ENCODE measurements at regions not wholly inside any gene's neighbourhood (a gene's known extent, or its start where the extent isn't known, plus 50 kb on each side); places are given as distances from the start of the nearest gene placed in this dataset.
"Not testable (repeated sequence)": the region's sequence is repeated elsewhere in the genome, so short reads cannot be mapped to it uniquely, and the experiment has no call there.

- Mint-ChIP-seq H3K27ac (no peak overlapping the region), H3K4me1 (no peaks in the 10 kb centered on the region), H3K27me3 (peaks cover 8% of the 10 kb centered on the region), H3K9me3 (ENCODE audit: insufficient read depth) (no peaks in the 10 kb centered on the region), H3K4me3 (no peak overlapping the region)
- H3K4me3 ChIP-seq (ENCODE audit: control extremely low read depth in 1 of 5, extremely low read depth in 1 of 5, insufficient read depth in 1 of 5, low read depth in 2 of 5, low read length in 4 of 5): no peak overlapping the region
- H3K4me1 ChIP-seq (ENCODE audit: control insufficient read depth in 2 of 2, insufficient read depth in 2 of 2, low read length in 2 of 2): no peaks in the 10 kb centered on the region
- no peaks in the 10 kb centered on the region for H3K79me2 ChIP-seq (ENCODE audit: control insufficient read depth, insufficient read depth, low read length)
- TF ChIP-seq CTCF (IDR thresholded peaks at IDR 0.05): no peak
- no peaks in the 10 kb centered on the region for H3K27me3 ChIP-seq (replicated peaks in 1 of 4; ENCODE audit: control extremely low read depth in 1 of 4, control insufficient read depth in 3 of 4, insufficient read depth in 4 of 4, low read length in 3 of 4)
- no peaks in the 10 kb centered on the region for H3K9me3 ChIP-seq (ENCODE audit: control extremely low read depth in 1 of 3, control insufficient read depth in 2 of 3, insufficient read depth in 1 of 3, low read length in 2 of 3)
- H2AFZ ChIP-seq (ENCODE audit: insufficient read depth, low read depth, low read length, poor library complexity, severe bottlenecking): no peak overlapping the region
- no peaks in the 10 kb centered on the region for H3K36me3 ChIP-seq (replicated peaks in 1 of 2; ENCODE audit: control extremely low read depth in 1 of 2, control insufficient read depth in 1 of 2, extremely low read depth in 1 of 2, insufficient read depth in 2 of 2, low read length in 1 of 2)
- ATAC-seq (ENCODE audit: low read depth) (no peak), DNase-seq (no peak)
- no peak overlapping the region for H3K27ac ChIP-seq (ENCODE audit: low read length in 2 of 2)
- POLR2A ChIA-PET: no interaction called here
- CTCF ChIA-PET: no interaction called here
- H3K9ac ChIP-seq (ENCODE audit: low read length): no peak overlapping the region
- intact Hi-C loops (cut with micrococcal nuclease): no loop called here
- H4K20me1 ChIP-seq (ENCODE audit: control insufficient read depth, insufficient read depth, low read length, poor library complexity, severe bottlenecking): no peaks in the 10 kb centered on the region
- no peak overlapping the region for H3K4me2 ChIP-seq (replicated peaks; ENCODE audit: low read depth, low read length, poor library complexity, severe bottlenecking)
- WGBS (ENCODE audit: insufficient coverage): 86% methylated on average over 3 of the region's 4 CpGs
These were observed 185.6 kb upstream of the ADRA1D start for GRCh38 chr20:4434681-4435080.

GRCh38 chr20:4431446-4431845, 182.4 kb upstream of the ADRA1D start:
- intact Hi-C loops (cut with micrococcal nuclease): no loop called here
- DNase-seq (no peak), ATAC-seq (ENCODE audit: low read depth) (no peak)
- ChIA-PET POLR2A (no interaction called here), CTCF (no interaction called here)
- Mint-ChIP-seq H3K27ac (no peak overlapping the region), H3K27me3 (peaks cover 8% of the 10 kb centered on the region), H3K4me3 (no peak overlapping the region), H3K4me1 (no peaks in the 10 kb centered on the region), H3K9me3 (ENCODE audit: insufficient read depth) (no peaks in the 10 kb centered on the region)
- Histone ChIP-seq H3K27me3 (replicated peaks in 1 of 4; ENCODE audit: control extremely low read depth in 1 of 4, control insufficient read depth in 3 of 4, insufficient read depth in 4 of 4, low read length in 3 of 4) (no peaks in the 10 kb centered on the region), H3K9ac (ENCODE audit: low read length) (no peak overlapping the region), H3K79me2 (ENCODE audit: control insufficient read depth, insufficient read depth, low read length) (no peaks in the 10 kb centered on the region), H3K36me3 (replicated peaks in 1 of 2; ENCODE audit: control extremely low read depth in 1 of 2, control insufficient read depth in 1 of 2, extremely low read depth in 1 of 2, insufficient read depth in 2 of 2, low read length in 1 of 2) (no peaks in the 10 kb centered on the region), H3K4me3 (ENCODE audit: control extremely low read depth in 1 of 5, extremely low read depth in 1 of 5, insufficient read depth in 1 of 5, low read depth in 2 of 5, low read length in 4 of 5) (no peak overlapping the region), H4K20me1 (ENCODE audit: control insufficient read depth, insufficient read depth, low read length, poor library complexity, severe bottlenecking) (no peaks in the 10 kb centered on the region), H3K9me3 (ENCODE audit: control extremely low read depth in 1 of 3, control insufficient read depth in 2 of 3, insufficient read depth in 1 of 3, low read length in 2 of 3) (no peaks in the 10 kb centered on the region), H3K4me1 (ENCODE audit: control insufficient read depth in 2 of 2, insufficient read depth in 2 of 2, low read length in 2 of 2) (no peaks in the 10 kb centered on the region), H2AFZ (ENCODE audit: insufficient read depth, low read depth, low read length, poor library complexity, severe bottlenecking) (no peak overlapping the region), H3K27ac (ENCODE audit: low read length in 2 of 2) (no peak overlapping the region), H3K4me2 (replicated peaks; ENCODE audit: low read depth, low read length, poor library complexity, severe bottlenecking) (no peak overlapping the region)
- 93% methylated on average over 2 of the region's 2 CpGs for WGBS (ENCODE audit: insufficient coverage)
- no peak for TF ChIP-seq CTCF (IDR thresholded peaks at IDR 0.05)

- H3K9me3 ChIP-seq (ENCODE audit: control extremely low read depth in 1 of 3, control insufficient read depth in 2 of 3, insufficient read depth in 1 of 3, low read length in 2 of 3); H3K27ac ChIP-seq (ENCODE audit: low read length in 2 of 2); DNase-seq; H3K9me3 Mint-ChIP-seq (ENCODE audit: insufficient read depth); H2AFZ ChIP-seq (ENCODE audit: insufficient read depth, low read depth, low read length, poor library complexity, severe bottlenecking); H3K79me2 ChIP-seq (ENCODE audit: control insufficient read depth, insufficient read depth, low read length); H4K20me1 ChIP-seq (ENCODE audit: control insufficient read depth, insufficient read depth, low read length, poor library complexity, severe bottlenecking); CTCF ChIA-PET; H3K36me3 ChIP-seq (replicated peaks in 1 of 2; ENCODE audit: control extremely low read depth in 1 of 2, control insufficient read depth in 1 of 2, extremely low read depth in 1 of 2, insufficient read depth in 2 of 2, low read length in 1 of 2); ATAC-seq (ENCODE audit: low read depth); H3K4me1 Mint-ChIP-seq; H3K27me3 ChIP-seq (replicated peaks in 1 of 4; ENCODE audit: control extremely low read depth in 1 of 4, control insufficient read depth in 3 of 4, insufficient read depth in 4 of 4, low read length in 3 of 4); H3K4me2 ChIP-seq (replicated peaks; ENCODE audit: low read depth, low read length, poor library complexity, severe bottlenecking); H3K4me3 Mint-ChIP-seq; POLR2A ChIA-PET; H3K4me3 ChIP-seq (ENCODE audit: control extremely low read depth in 1 of 5, extremely low read depth in 1 of 5, insufficient read depth in 1 of 5, low read depth in 2 of 5, low read length in 4 of 5); intact Hi-C loops (cut with micrococcal nuclease); H3K27ac Mint-ChIP-seq; H3K9ac ChIP-seq (ENCODE audit: low read length); H3K27me3 Mint-ChIP-seq; H3K4me1 ChIP-seq (ENCODE audit: control insufficient read depth in 2 of 2, insufficient read depth in 2 of 2, low read length in 2 of 2): not testable (repeated sequence)
- WGBS (ENCODE audit: insufficient coverage): 98% methylated on average over 8 of the region's 11 CpGs
These were observed 181.7 kb upstream of the ADRA1D start for GRCh38 chr20:4430826-4431225.

All from B cell (primary cell).